G401.6 (cell line): ENCODE measurements at regions not wholly inside any gene's neighbourhood (a gene's known extent, or its start where the extent isn't known, plus 50 kb on each side); places are given as distances from the start of the nearest gene placed in this dataset.

ENCODE experiments used
- FAIRE-seq: peaks from 2 replicates; lab custom pipeline; 2012; peaks lifted over from hg19 to GRCh38; lab: Jason Lieb, UNC

- FAIRE-seq = no peak
Observed at GRCh38 chr1:184919892-184920291, 54.4 kb downstream of the NIBAN1 start.

GRCh38 chr1:184915463-184916090 is 58.7 kb downstream of the NIBAN1 start:
- no peak for FAIRE-seq

GRCh38 chr1:184914149-184914548 is 60.2 kb downstream of the NIBAN1 start:
- FAIRE-seq = no peak

- FAIRE-seq = no peak
Observed at GRCh38 chr1:184912392-184912791, 61.9 kb downstream of the NIBAN1 start.

- no peak for FAIRE-seq
Observed at GRCh38 chr1:184911830-184912229, 62.5 kb downstream of the NIBAN1 start.

- FAIRE-seq = no peak
Observed at GRCh38 chr1:184911103-184911745, 63.1 kb downstream of the NIBAN1 start.

- no peak for FAIRE-seq
Observed at GRCh38 chr1:184910691-184911091, 63.6 kb downstream of the NIBAN1 start.

- no peak for FAIRE-seq
Observed at GRCh38 chr1:184910005-184910404, 64.3 kb downstream of the NIBAN1 start.

GRCh38 chr1:184909019-184909418 is 65.3 kb downstream of the NIBAN1 start:
- no peak for FAIRE-seq

GRCh38 chr1:184908506-184908905 is 65.8 kb downstream of the NIBAN1 start:
- no peak for FAIRE-seq

GRCh38 chr1:184907500-184907899 is 66.8 kb downstream of the NIBAN1 start:
- no peak for FAIRE-seq

GRCh38 chr1:184906761-184907160 is 67.5 kb downstream of the NIBAN1 start:
- no peak for FAIRE-seq

GRCh38 chr1:184905601-184906322 is 68.5 kb downstream of the NIBAN1 start:
- no peak for FAIRE-seq

GRCh38 chr1:184903111-184903692 is 71.1 kb downstream of the NIBAN1 start:
- FAIRE-seq = no peak

GRCh38 chr1:184900507-184900906 is 73.8 kb downstream of the NIBAN1 start:
- no peak for FAIRE-seq

GRCh38 chr1:184896000-184896399 is 78.3 kb downstream of the NIBAN1 start:
- no peak for FAIRE-seq

GRCh38 chr1:184895086-184895485 is 79.2 kb downstream of the NIBAN1 start:
- no peak for FAIRE-seq

- no peak for FAIRE-seq
Observed at GRCh38 chr1:184893695-184894094, 80.6 kb downstream of the NIBAN1 start.

- FAIRE-seq = no peak
Observed at GRCh38 chr1:184892116-184892515, 82.2 kb downstream of the NIBAN1 start.

GRCh38 chr1:184891440-184891839 is 82.9 kb downstream of the NIBAN1 start:
- FAIRE-seq = no peak

- no peak for FAIRE-seq
Observed at GRCh38 chr1:184890539-184890973, 83.8 kb downstream of the NIBAN1 start.

- no peak for FAIRE-seq
Observed at GRCh38 chr1:184889902-184890301, 84.4 kb downstream of the NIBAN1 start.

GRCh38 chr1:184889166-184889565 is 85.1 kb downstream of the NIBAN1 start:
- FAIRE-seq = no peak
